Mesenchymal stem cell (in vitro differentiated cells and primary cell): ENCODE measurements at regions not wholly inside any gene's neighbourhood (a gene's known extent, or its start where the extent isn't known, plus 50 kb on each side); places are given as distances from the start of the nearest gene placed in this dataset.

ENCODE experiments used
- DNase-seq: peaks from one replicate; pipeline ENCODE4 v3.0.0-alpha.2; 2013
- H2AFZ ChIP-seq: one replicate; pipeline ENCODE4 v1.6.1; 2013; ENCODE audit warnings: low read depth, mild to moderate bottlenecking, control low read depth, inconsistent platforms, low read length, moderate library complexity
- H2AK5ac ChIP-seq: 2 replicates; pipeline ENCODE4 v1.6.1; 2013; ENCODE audit warnings: low read length, moderate library complexity, mild to moderate bottlenecking, inconsistent platforms; ENCODE audit not compliant: severe bottlenecking
- H2BK120ac ChIP-seq: one replicate; pipeline ENCODE4 v1.6.1; 2013; ENCODE audit warnings: low read depth, mild to moderate bottlenecking, inconsistent platforms, low read length, moderate library complexity
- H2BK12ac ChIP-seq, 2 experiments: one replicate each; pipeline ENCODE4 v1.6.1; 2013; ENCODE audit warnings: inconsistent platforms in 2 of 2, low read length in 2 of 2, mild to moderate bottlenecking in 2 of 2, moderate library complexity in 2 of 2, control low read depth in 1 of 2
- H2BK15ac ChIP-seq: one replicate; pipeline ENCODE4 v1.6.1; 2013; ENCODE audit warnings: mild to moderate bottlenecking, low read depth, inconsistent platforms; ENCODE audit not compliant: poor library complexity, severe bottlenecking
- H2BK5ac ChIP-seq: 2 replicates; pipeline ENCODE4 v1.6.1; 2013; ENCODE audit warnings: low read depth, mild to moderate bottlenecking, low read length, control low read depth, inconsistent platforms; ENCODE audit not compliant: poor library complexity, severe bottlenecking
- H3K14ac ChIP-seq, 2 experiments: one replicate each; pipeline ENCODE4 v1.6.1; 2013; ENCODE audit warnings: inconsistent platforms in 2 of 2, low read length in 2 of 2, control low read depth in 1 of 2, mild to moderate bottlenecking in 1 of 2, moderate library complexity in 1 of 2
- H3K18ac ChIP-seq, 2 experiments: one replicate each; pipeline ENCODE4 v1.6.1; 2013; ENCODE audit warnings: inconsistent platforms in 2 of 2, low read length in 2 of 2, control low read depth in 1 of 2, low read depth in 1 of 2, mild to moderate bottlenecking in 1 of 2
- H3K23ac ChIP-seq, 2 experiments: one replicate each; pipeline ENCODE4 v1.6.1; 2013; ENCODE audit warnings: inconsistent platforms in 2 of 2, low read length in 2 of 2, mild to moderate bottlenecking in 2 of 2, moderate library complexity in 2 of 2, control low read depth in 1 of 2
- H3K27ac ChIP-seq: 2 replicates; pipeline ENCODE4 v1.5.1; 2013; ENCODE audit warnings: mild to moderate bottlenecking, moderate library complexity, low read length, control low read depth, inconsistent platforms; ENCODE audit not compliant: poor library complexity, severe bottlenecking
- H3K27me3 ChIP-seq, 2 experiments: 2 replicates each; pipeline versions ENCODE4 v1.6.1 to v1.7.0; 2013; ENCODE audit warnings: low read length in 2 of 2, mild to moderate bottlenecking in 2 of 2, moderate library complexity in 2 of 2, control low read depth in 1 of 2, inconsistent platforms in 1 of 2; ENCODE audit not compliant: control insufficient read depth in 1 of 2, insufficient read depth in 1 of 2
- H3K36me3 ChIP-seq, 2 experiments: 2 replicates each; pipeline versions ENCODE4 v1.6.1 to v1.7.0; 2013; ENCODE audit warnings: low read length in 2 of 2, control low read depth in 1 of 2, inconsistent platforms in 1 of 2, low read depth in 1 of 2, mild to moderate bottlenecking in 1 of 2; ENCODE audit not compliant: insufficient read depth in 2 of 2, control insufficient read depth in 1 of 2
- H3K4ac ChIP-seq, 2 experiments: one replicate each; pipeline ENCODE4 v1.6.1; 2013; ENCODE audit warnings: inconsistent platforms in 2 of 2, low read length in 2 of 2, mild to moderate bottlenecking in 2 of 2, moderate library complexity in 2 of 2, control low read depth in 1 of 2, low read depth in 1 of 2
- H3K4me1 ChIP-seq: 2 replicates; pipeline ENCODE4 v1.6.1; 2013; ENCODE audit warnings: low read depth, low read length, control low read depth; ENCODE audit not compliant: control insufficient read depth, insufficient read depth
- H3K4me2 ChIP-seq: 2 replicates; pipeline ENCODE4 v1.6.1; 2013; ENCODE audit warnings: low read length, mild to moderate bottlenecking, inconsistent platforms; ENCODE audit not compliant: poor library complexity, severe bottlenecking
- H3K4me3 ChIP-seq, 2 experiments: 2 replicates each; pipeline versions ENCODE4 v1.5.1 to v1.7.0; 2013; ENCODE audit warnings: low read length in 2 of 2, mild to moderate bottlenecking in 2 of 2, control low read depth in 1 of 2, low read depth in 1 of 2; ENCODE audit not compliant: insufficient read depth in 1 of 2
- H3K79me1 ChIP-seq: replicated peaks from 2 replicates; pipeline ENCODE4 v1.6.1; 2013; ENCODE audit warnings: mild to moderate bottlenecking, control low read depth, low read length, inconsistent platforms; ENCODE audit not compliant: poor library complexity, severe bottlenecking
- H3K9ac ChIP-seq: 2 replicates; pipeline ENCODE4 v1.7.0; 2013; ENCODE audit warnings: mild to moderate bottlenecking, low read length, moderate library complexity
- H3K9me3 ChIP-seq: 2 replicates; pipeline ENCODE4 v1.7.0; 2013; ENCODE audit warnings: mild to moderate bottlenecking, low read length; ENCODE audit not compliant: control insufficient read depth
- H4K8ac ChIP-seq: one replicate; pipeline ENCODE4 v1.6.1; 2013; ENCODE audit warnings: inconsistent platforms, mild to moderate bottlenecking, low read length, moderate library complexity
- H4K91ac ChIP-seq: one replicate; pipeline ENCODE4 v1.6.1; 2013; ENCODE audit warnings: mild to moderate bottlenecking, low read length, inconsistent platforms
- WGBS: methylation state at CpG from one replicate; pipeline ENCODE4 v1.1.7; 2013; ENCODE audit warnings: mixed read lengths; 5-methylcytosine and 5-hydroxymethylcytosine counted together

DNA sequence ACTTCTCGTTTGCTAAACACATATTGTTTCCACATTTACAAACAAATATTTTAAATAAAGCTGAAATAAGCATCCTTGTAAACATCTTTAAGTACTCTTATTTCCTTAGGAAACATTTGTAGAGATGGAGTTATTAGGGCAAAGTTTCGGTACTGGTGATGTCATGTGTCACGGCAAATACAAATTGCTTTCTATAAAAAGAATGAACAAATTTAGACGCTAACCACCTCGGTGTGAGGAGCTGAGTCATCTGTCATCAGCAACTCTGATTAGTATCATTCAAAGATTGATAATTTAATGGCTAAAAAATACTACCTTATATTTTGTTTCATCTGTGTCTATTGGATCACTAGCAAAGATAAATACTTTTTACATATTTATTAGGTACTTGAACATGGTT lies 982.0 kb downstream of the VRK1 start:
- peaks cover 7% of the 10 kb centered on the region for H3K9me3 ChIP-seq
- WGBS = 94% methylated on average over 3 of the region's 5 CpGs
- no peak overlapping the region for H2BK15ac ChIP-seq
- no peak overlapping the region for H2AFZ ChIP-seq
- H3K18ac ChIP-seq = no peak overlapping the region
- no peak overlapping the region for H4K8ac ChIP-seq
- H3K36me3 ChIP-seq = no peaks in the 10 kb centered on the region
- no peaks in the 10 kb centered on the region for H3K27me3 ChIP-seq
- no peak overlapping the region for H3K27ac ChIP-seq
- H3K4ac ChIP-seq = no peak overlapping the region
- H2BK120ac ChIP-seq = no peak overlapping the region
- H3K4me1 ChIP-seq = no peaks in the 10 kb centered on the region
- H3K79me1 ChIP-seq = no peaks in the 10 kb centered on the region
- no peak for DNase-seq
- no peak overlapping the region for H3K9ac ChIP-seq
- H3K4me3 ChIP-seq = no peak overlapping the region
- no peak overlapping the region for H3K14ac ChIP-seq
- no peak overlapping the region for H2BK5ac ChIP-seq
- no peak overlapping the region for H3K4me2 ChIP-seq
- no peak overlapping the region for H3K23ac ChIP-seq
- H4K91ac ChIP-seq = no peak overlapping the region
- H2AK5ac ChIP-seq = no peak overlapping the region
- no peak overlapping the region for H2BK12ac ChIP-seq

GRCh38 chr14:97780804-97781203 lies 983.6 kb downstream of the VRK1 start:
- no peaks in the 10 kb centered on the region for H3K36me3 ChIP-seq
- no peak overlapping the region for H2BK12ac ChIP-seq
- no peaks in the 10 kb centered on the region for H3K79me1 ChIP-seq
- no peak for DNase-seq
- no peaks in the 10 kb centered on the region for H3K4me1 ChIP-seq
- H4K91ac ChIP-seq = no peak overlapping the region
- no peak overlapping the region for H2BK15ac ChIP-seq
- H2BK120ac ChIP-seq = no peak overlapping the region
- no peak overlapping the region for H3K4me2 ChIP-seq
- peaks cover 5% of the 10 kb centered on the region for H3K9me3 ChIP-seq
- H3K27ac ChIP-seq = no peak overlapping the region
- H2AK5ac ChIP-seq = no peak overlapping the region
- H4K8ac ChIP-seq = no peak overlapping the region
- no peak overlapping the region for H2AFZ ChIP-seq
- no peak overlapping the region for H3K4me3 ChIP-seq
- WGBS = 85% methylated on average over 4 of the region's 5 CpGs
- no peaks in the 10 kb centered on the region for H3K27me3 ChIP-seq
- no peak overlapping the region for H2BK5ac ChIP-seq
- no peak overlapping the region for H3K9ac ChIP-seq
- no peak overlapping the region for H3K4ac ChIP-seq
- H3K18ac ChIP-seq = no peak overlapping the region
- H3K14ac ChIP-seq = no peak overlapping the region
- no peak overlapping the region for H3K23ac ChIP-seq

- no peak overlapping the region for H2AFZ ChIP-seq
- H3K4me1 ChIP-seq = no peaks in the 10 kb centered on the region
- no peak overlapping the region for H2AK5ac ChIP-seq
- no peak overlapping the region for H3K4me3 ChIP-seq
- no peak overlapping the region for H3K23ac ChIP-seq
- no peak overlapping the region for H4K8ac ChIP-seq
- no peak overlapping the region for H2BK5ac ChIP-seq
- H2BK120ac ChIP-seq = no peak overlapping the region
- no peak overlapping the region for H3K27ac ChIP-seq
- no peaks in the 10 kb centered on the region for H3K79me1 ChIP-seq
- H3K9ac ChIP-seq = no peak overlapping the region
- no peaks in the 10 kb centered on the region for H3K36me3 ChIP-seq
- DNase-seq = no peak
- H3K4me2 ChIP-seq = no peak overlapping the region
- peaks cover 4% of the 10 kb centered on the region for H3K9me3 ChIP-seq
- no peak overlapping the region for H3K18ac ChIP-seq
- WGBS = 71% methylated on average over 5 of the region's 5 CpGs
- no peak overlapping the region for H3K14ac ChIP-seq
- H3K27me3 ChIP-seq = no peaks in the 10 kb centered on the region
- no peak overlapping the region for H3K4ac ChIP-seq
- H2BK12ac ChIP-seq = no peak overlapping the region
- H4K91ac ChIP-seq = no peak overlapping the region
- H2BK15ac ChIP-seq = no peak overlapping the region
Observed at GRCh38 chr14:97781961-97782360, 984.8 kb downstream of the VRK1 start.

DNA sequence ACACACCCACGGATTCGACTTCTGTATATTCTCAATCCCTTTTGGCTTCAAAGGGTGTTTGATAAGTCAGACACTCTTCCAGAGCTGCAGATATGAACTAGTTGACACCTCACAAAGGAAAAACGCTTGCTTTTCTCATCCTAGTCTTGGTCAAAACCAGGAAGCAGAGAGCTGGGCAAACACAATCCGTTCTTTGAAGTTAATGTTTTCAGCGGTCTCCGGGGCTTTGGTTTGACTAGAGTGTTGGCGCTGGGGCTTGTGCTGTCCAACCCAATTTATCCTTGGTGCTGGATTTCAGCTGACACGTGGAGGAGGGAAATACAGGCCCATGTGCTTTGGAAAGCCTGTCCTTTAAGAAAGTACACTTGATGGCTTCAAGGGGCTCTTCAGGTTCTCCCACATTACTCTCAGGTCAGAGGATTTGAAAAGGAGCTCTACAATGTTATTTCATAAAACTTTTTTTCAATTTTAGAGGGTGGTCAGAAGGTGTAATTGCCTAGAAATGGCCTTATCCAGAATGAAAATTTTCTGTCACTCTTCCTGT lies 985.8 kb downstream of the VRK1 start:
- Histone ChIP-seq H4K91ac (no peak overlapping the region), H3K27ac (no peak overlapping the region), H3K9me3 (peaks cover 4% of the 10 kb centered on the region), H3K79me1 (no peaks in the 10 kb centered on the region), H3K9ac (no peak overlapping the region), H2BK5ac (no peak overlapping the region), H3K18ac (no peak overlapping the region), H2AK5ac (no peak overlapping the region), H3K4me1 (no peaks in the 10 kb centered on the region), H2BK120ac (no peak overlapping the region), H3K14ac (no peak overlapping the region), H3K4me3 (no peak overlapping the region), H3K4ac (no peak overlapping the region), H3K27me3 (no peaks in the 10 kb centered on the region), H2BK15ac (no peak overlapping the region), H2AFZ (no peak overlapping the region), H2BK12ac (no peak overlapping the region), H3K23ac (no peak overlapping the region), H3K36me3 (no peaks in the 10 kb centered on the region), H3K4me2 (no peak overlapping the region), H4K8ac (no peak overlapping the region)
- no peak for DNase-seq
- WGBS = 70% methylated on average over 8 of the region's 8 CpGs
